Thyroid gland (tissue), 4 donors: ENCODE measurements at regions not wholly inside any gene's neighbourhood (a gene's known extent, or its start where the extent isn't known, plus 50 kb on each side); places are given as distances from the start of the nearest gene placed in this dataset.
A peak's percentile ranks its signal among the peaks of the same experiment; 100 is the strongest.

ENCODE experiments used
- DNase-seq, 2 donors: peaks; one replicate each; pipeline ENCODE4 v3.0.0-alpha.2; 2019
- H3K27ac ChIP-seq, 3 donors: fragments of 200-600 bp; sonication (generic); 1 replicate in 2 of 3; 2 replicates in 1 of 3; pipeline ENCODE4 v1.5.1; 2016 to 2019; ENCODE audit warnings: mild to moderate bottlenecking in 1 of 3, moderate library complexity in 1 of 3
- H3K27me3 ChIP-seq: fragments of 200-600 bp; sonication (generic); one replicate; pipeline ENCODE4 v1.5.1; 2019
- H3K36me3 ChIP-seq, 2 donors: fragments of 200-600 bp; sonication (generic); one replicate each; pipeline ENCODE4 v1.5.1; 2016 to 2019
- H3K4me1 ChIP-seq, 2 donors: fragments of 200-600 bp; sonication (generic); one replicate each; pipeline ENCODE4 v1.5.1; 2017 to 2019
- H3K4me3 ChIP-seq, 3 donors: fragments of 200-600 bp; sonication (generic); replicated peaks in 1 of 3; 1 replicate in 2 of 3; 2 replicates in 1 of 3; pipeline ENCODE4 v1.5.1; 2016; ENCODE audit warnings: mild to moderate bottlenecking in 1 of 3
- H3K9me3 ChIP-seq: fragments of 200-600 bp; sonication (generic); one replicate; pipeline ENCODE4 v1.5.1; 2017
- CTCF ChIP-seq, 6 experiments: fragments of 200-600 bp in 3 of 6; fragments of 450-650 bp in 3 of 6; sonication (generic) in 3 of 6; IDR thresholded peaks; one replicate each; pipeline ENCODE4 v1.5.1; 2016 to 2019; ENCODE audit warnings: antibody characterized with exemption in 6 of 6, mild to moderate bottlenecking in 2 of 6, inconsistent platforms in 1 of 6, moderate library complexity in 1 of 6
- POLR2A ChIP-seq, 2 donors: fragments of 450-650 bp; IDR thresholded peaks; one replicate each; pipeline ENCODE4 v1.6.1; 2017; ENCODE audit warnings: antibody characterized with exemption in 2 of 2, mild to moderate bottlenecking in 2 of 2, moderate library complexity in 1 of 2
- WGBS, 2 donors: methylation state at CpG; one replicate each; pipeline ENCODE4 v1.1.5; 2017; 5-methylcytosine and 5-hydroxymethylcytosine counted together
- intact Hi-C: fragments of 100-400 bp; cut with DNase I; formaldehyde crosslinking; loops from one replicate; pipeline ENCODE4 v1.15.1; 2023

- H3K9me3 ChIP-seq, result no peaks in the 10 kb centered on the region
- intact Hi-C loops, result no loop called here
- DNase-seq, result no peak
- H3K4me3 ChIP-seq, result no peak overlapping the region
- H3K27me3 ChIP-seq, result no peaks in the 10 kb centered on the region
- H3K27ac ChIP-seq, result no peak overlapping the region
- 47 to 69% methylated on average over 4 of the region's 4 CpGs for WGBS, 2 donors
- H3K4me1 ChIP-seq, result peaks cover 0 to 10% of the 10 kb centered on the region in 2 donors
- no peaks in the 10 kb centered on the region for H3K36me3 ChIP-seq
- no peak for TF ChIP-seq POLR2A (IDR thresholded peaks at IDR 0.05)
Observed at GRCh38 chr9:94014920-94015319, 59.8 kb upstream of the BARX1 start.

DNA sequence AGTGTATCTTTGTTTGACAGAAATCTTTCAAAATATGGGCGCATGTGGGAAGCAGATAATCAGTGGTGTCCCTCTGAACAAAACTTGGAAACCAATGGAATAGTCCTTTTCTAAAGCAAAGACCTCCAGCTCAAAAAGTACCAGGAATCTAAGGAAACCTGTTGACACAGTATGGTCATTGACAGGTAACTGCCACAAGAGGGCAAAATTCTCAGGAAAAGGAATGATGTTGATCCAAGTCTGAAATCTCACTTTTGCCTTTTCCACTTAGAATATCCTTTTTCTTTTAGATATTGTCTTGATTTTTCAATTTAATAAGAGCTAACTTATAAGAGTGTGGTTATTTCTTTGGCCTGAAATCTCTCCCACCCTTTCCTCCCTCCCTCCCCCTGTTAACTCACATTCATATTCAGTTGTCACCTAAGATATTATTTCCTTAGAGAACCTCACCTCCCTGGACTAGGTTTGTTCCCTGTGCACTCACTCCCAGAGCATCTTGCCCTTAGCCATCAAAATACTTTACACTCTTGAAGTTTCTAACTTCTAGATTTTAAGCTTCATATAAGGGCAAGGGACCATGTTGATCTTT, 59.0 kb upstream of the BARX1 start:
- peak in 5 of 6 experiments; percentile 29 to 59 (median 44) for TF ChIP-seq CTCF (IDR thresholded peaks at IDR 0.05)
- no peak for TF ChIP-seq POLR2A (IDR thresholded peaks at IDR 0.05)
- 40 to 50% methylated on average over 1 of the region's 1 CpG for WGBS, 2 donors
- Histone ChIP-seq H3K27ac (no peak overlapping the region), H3K4me1 (peaks cover 0 to 10% of the 10 kb centered on the region in 2 donors), H3K36me3 (no peaks in the 10 kb centered on the region), H3K9me3 (no peaks in the 10 kb centered on the region), H3K27me3 (no peaks in the 10 kb centered on the region), H3K4me3 (no peak overlapping the region)
- DNase-seq, result no peak
- intact Hi-C loops, result no loop called here

DNA sequence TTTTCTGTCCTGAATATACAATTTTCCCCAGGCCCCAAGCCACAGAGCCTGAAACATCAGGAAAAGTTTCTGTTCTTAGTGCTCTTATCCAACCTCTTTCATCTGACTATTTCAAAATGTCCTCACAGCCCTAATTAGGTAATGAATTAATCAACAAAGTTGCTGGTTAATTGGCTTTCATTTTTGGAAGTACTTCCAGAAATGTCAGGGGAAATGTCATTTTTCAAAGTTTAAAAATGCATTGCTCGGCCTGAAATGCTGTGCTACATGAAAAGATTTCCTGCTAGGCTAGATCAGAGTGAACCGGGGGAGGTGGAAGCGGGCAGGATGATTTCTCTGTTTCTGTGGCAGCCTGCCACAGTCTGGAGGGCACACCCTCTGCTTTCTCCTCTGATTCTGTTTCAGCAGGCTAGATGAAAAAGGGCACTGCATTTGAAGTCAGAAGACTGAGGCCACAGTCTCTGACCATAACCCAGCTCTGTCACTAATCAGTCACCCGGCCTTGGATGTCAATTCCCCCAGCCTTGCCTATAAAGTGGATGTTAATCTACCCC, 55.9 kb upstream of the BARX1 start:
- DNase-seq, result no peak
- H3K4me1 ChIP-seq, result no peaks in the 10 kb centered on the region
- H3K27ac ChIP-seq, result no peak overlapping the region
- no peaks in the 10 kb centered on the region for H3K9me3 ChIP-seq
- TF ChIP-seq POLR2A (IDR thresholded peaks at IDR 0.05), result no peak
- TF ChIP-seq CTCF (IDR thresholded peaks at IDR 0.05), result no peak
- H3K36me3 ChIP-seq, result no peaks in the 10 kb centered on the region
- intact Hi-C loops, result no loop called here
- no peak overlapping the region for H3K4me3 ChIP-seq
- H3K27me3 ChIP-seq, result no peaks in the 10 kb centered on the region
- WGBS, 2 donors, result 42 to 71% methylated on average over 4 of the region's 4 CpGs

DNA sequence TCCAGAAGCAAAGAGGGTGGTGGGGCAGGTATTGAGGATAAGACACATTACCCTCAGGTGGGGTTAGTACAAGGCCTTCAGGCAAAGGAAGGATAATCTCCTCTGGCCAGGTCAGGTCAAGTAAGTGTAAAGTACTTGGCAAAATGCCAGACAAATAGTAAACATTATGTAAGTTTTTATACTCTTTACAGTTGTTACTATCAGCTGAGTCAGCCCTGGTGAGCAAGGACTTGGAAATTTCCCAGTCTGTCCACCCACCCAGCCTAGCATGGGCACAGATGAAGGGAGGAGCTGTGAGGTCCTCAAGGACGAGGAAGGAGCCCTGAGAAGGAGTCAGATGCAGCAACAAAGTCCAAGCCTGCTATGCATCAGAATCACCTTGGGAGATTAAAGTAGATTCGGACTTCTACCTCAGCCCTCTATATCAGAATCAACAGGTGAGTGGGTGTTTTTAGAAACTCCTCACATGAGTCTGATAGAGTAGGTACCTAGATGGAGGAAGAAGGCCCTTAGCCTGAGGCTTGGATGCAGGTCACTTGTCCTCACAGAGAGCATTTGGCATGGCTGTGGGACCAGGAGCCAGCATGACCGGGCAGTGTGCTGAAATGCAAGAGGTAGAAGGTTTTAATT, 50.2 kb upstream of the BARX1 start:
- H3K4me1 ChIP-seq, result no peaks in the 10 kb centered on the region
- intact Hi-C loops, result loop anchor here (10.0 kb wide), 1 partner anchor 321 kb away; no protein-coding TSS in a partner anchor
- no peaks in the 10 kb centered on the region for H3K9me3 ChIP-seq
- H3K4me3 ChIP-seq, result no peak overlapping the region
- no peaks in the 10 kb centered on the region for H3K36me3 ChIP-seq
- no peak for DNase-seq
- H3K27ac ChIP-seq, result no peak overlapping the region
- WGBS, 2 donors, result 65 to 88% methylated on average over 3 of the region's 3 CpGs
- TF ChIP-seq POLR2A (IDR thresholded peaks at IDR 0.05) (no peak), CTCF (IDR thresholded peaks at IDR 0.05) (no peak)
- no peaks in the 10 kb centered on the region for H3K27me3 ChIP-seq
